HCT116 (cell line): ENCODE measurements at regions not wholly inside any gene's neighbourhood (a gene's known extent, or its start where the extent isn't known, plus 50 kb on each side); places are given as distances from the start of the nearest gene placed in this dataset.

ENCODE experiments used
- ATAC-seq: fragments of 200-7000 bp; cut with Tn5 transposase; 2 replicates; pipeline ENCODE4 v1.9.1; 2020; ENCODE audit warnings: mild to moderate bottlenecking, moderate library complexity
- BruUV-seq: library from RNA; stranded (reverse); fragments of 400-500 nt; replicated peaks from 2 replicates; lab custom pipeline; 2021; lab: Mats Ljungman, UMichigan
- CTCF ChIA-PET: fragments of 300-600 bp; sonication (Branson Sonifier 250); formaldehyde crosslinking; loops from one replicate; lab custom pipeline; 2021; ENCODE audit warnings: antibody characterized with exemption; lab: Charles Lee
- POLR2A ChIA-PET: fragments of 300-600, 350-600 bp; sonication (Branson Sonifier 250); formaldehyde crosslinking; loops from one replicate; lab custom pipeline; 2021; ENCODE audit warnings: antibody characterized with exemption; lab: Charles Lee
- RAD21 ChIA-PET, 2 experiments: fragments of 300-600 bp; sonication (Branson Sonifier 250); formaldehyde crosslinking; loops; one replicate each; lab custom pipeline; 2023; ENCODE audit warnings: low total read pairs in 2 of 2; ENCODE audit not compliant: uncharacterized antibody in 2 of 2, unreplicated experiment in 2 of 2, low non-redundant PET in 1 of 2; lab: Charles Lee
- DNase-seq: peaks from one replicate; pipeline ENCODE4 v3.0.0-alpha.2; 2010; ENCODE audit warnings: low read depth, low spot score
- H2AFZ ChIP-seq: fragments of 200-600 bp; shearing (Covaris generic), sonication (generic); 2 replicates; pipeline ENCODE4 v1.6.1; 2017; ENCODE audit warnings: low read depth, mixed run types, mixed read lengths, antibody characterized with exemption, low read length; ENCODE audit not compliant: poor library complexity, severe bottlenecking
- H3K27ac ChIP-seq: 2 replicates; pipeline ENCODE4 v1.5.1; 2012; ENCODE audit warnings: low read depth, low read length
- H3K27me3 ChIP-seq: fragments of 200-600 bp; sonication (generic); 2 replicates; pipeline ENCODE4 v1.6.1; 2016; ENCODE audit warnings: mixed run types, low read length, mixed read lengths; ENCODE audit not compliant: insufficient read depth
- H3K36me3 ChIP-seq, 2 experiments: fragments of 200-500 bp in 1 of 2; fragments of 200-600 bp in 1 of 2; sonication (Bioruptor generic) in 1 of 2; sonication (generic) in 1 of 2; 2 replicates each; pipeline versions ENCODE4 v1.5.1 to v1.6.1; 2014 to 2016; ENCODE audit warnings: low read length in 2 of 2, inconsistent platforms in 1 of 2, mixed read lengths in 1 of 2, mixed run types in 1 of 2; ENCODE audit not compliant: insufficient read depth in 2 of 2, control insufficient read depth in 1 of 2
- H3K4me1 ChIP-seq, 2 experiments: fragments of 200-600 bp in 1 of 2; sonication (generic) in 1 of 2; 2 replicates each; pipeline versions ENCODE4 v1.5.1 to v1.6.1; 2012 to 2017; ENCODE audit warnings: low read length in 2 of 2, inconsistent platforms in 1 of 2, mild to moderate bottlenecking in 1 of 2, mixed read lengths in 1 of 2, mixed run types in 1 of 2, moderate library complexity in 1 of 2; ENCODE audit not compliant: insufficient read depth in 2 of 2, control insufficient read depth in 1 of 2
- H3K4me2 ChIP-seq: fragments of 200-600 bp; sonication (generic); 2 replicates; pipeline ENCODE4 v1.6.1; 2017; ENCODE audit warnings: mixed run types, low read length, mixed read lengths
- H3K4me3 ChIP-seq, 2 experiments: fragments of 200-600 bp in 1 of 2; sonication (generic) in 1 of 2; replicated peaks in 1 of 2; 2 replicates each; pipeline ENCODE4 v1.5.1; 2011 to 2016; ENCODE audit warnings: low read length in 2 of 2, control low read depth in 1 of 2, low read depth in 1 of 2, mild to moderate bottlenecking in 1 of 2, mixed read lengths in 1 of 2, mixed run types in 1 of 2
- H3K79me2 ChIP-seq: fragments of 200-600 bp; sonication (generic); 2 replicates; pipeline ENCODE4 v1.6.1; 2017; ENCODE audit warnings: mild to moderate bottlenecking, mixed run types, low read length, moderate library complexity, mixed read lengths; ENCODE audit not compliant: insufficient read depth
- H3K9ac ChIP-seq: fragments of 200-600 bp; sonication (generic); 2 replicates; pipeline ENCODE4 v1.6.1; 2016; ENCODE audit warnings: low read length, mixed read lengths
- H3K9me2 ChIP-seq: fragments of 200-600 bp; sonication (generic), shearing (Covaris generic); 2 replicates; pipeline ENCODE4 v1.6.1; 2017; ENCODE audit warnings: mixed run types, mild to moderate bottlenecking, moderate library complexity; ENCODE audit not compliant: insufficient read depth
- H3K9me3 ChIP-seq, 2 experiments: fragments of 200-500 bp in 1 of 2; fragments of 200-600 bp in 1 of 2; sonication (Bioruptor generic) in 1 of 2; sonication (generic) in 1 of 2; 2 replicates each; pipeline ENCODE4 v1.6.1; 2014 to 2017; ENCODE audit warnings: low read length in 2 of 2, mixed read lengths in 2 of 2, inconsistent platforms in 1 of 2, low read depth in 1 of 2, mild to moderate bottlenecking in 1 of 2, mixed run types in 1 of 2, moderate library complexity in 1 of 2; ENCODE audit not compliant: control insufficient read depth in 1 of 2, insufficient read depth in 1 of 2
- H4K20me1 ChIP-seq: fragments of 200-600 bp; sonication (generic), shearing (Covaris generic); 2 replicates; pipeline ENCODE4 v1.6.1; 2017; ENCODE audit warnings: mixed run types, mild to moderate bottlenecking, moderate library complexity; ENCODE audit not compliant: insufficient read depth
- CBX3 ChIP-seq: IDR thresholded peaks from 2 replicates; pipeline ENCODE4 v1.6.1; 2012; ENCODE audit warnings: low read depth
- CEBPB ChIP-seq: IDR thresholded peaks from 2 replicates; pipeline ENCODE4 v1.6.1; 2012; ENCODE audit warnings: low read depth
- CTCF ChIP-seq, 3 experiments: fragments of 200-600 bp in 1 of 3; sonication (generic) in 1 of 3; IDR thresholded peaks in 2 of 3; conservative IDR thresholded peaks in 1 of 3; 2 replicates each; pipeline ENCODE4 v1.5.1; 2012 to 2017; ENCODE audit warnings: low read depth in 2 of 3, low read length in 2 of 3, antibody characterized with exemption in 1 of 3, borderline replicate concordance in 1 of 3, control low read depth in 1 of 3, mild to moderate bottlenecking in 1 of 3, mixed read lengths in 1 of 3, mixed run types in 1 of 3, moderate library complexity in 1 of 3; ENCODE audit not compliant: insufficient read depth in 1 of 3
- EGR1 ChIP-seq: IDR thresholded peaks from 2 replicates; pipeline ENCODE4 v1.6.1; 2012; ENCODE audit warnings: low read depth
- ELF1 ChIP-seq: IDR thresholded peaks from 2 replicates; pipeline ENCODE4 v1.6.1; 2012; ENCODE audit warnings: low read depth, borderline replicate concordance
- EZH2phosphoT487 ChIP-seq: fragments of 200-600 bp; IDR thresholded peaks from 2 replicates; pipeline ENCODE4 v1.6.1; 2018; ENCODE audit warnings: antibody characterized with exemption, borderline replicate concordance
- FOSL1 ChIP-seq: IDR thresholded peaks from 2 replicates; pipeline ENCODE4 v1.6.1; 2012; ENCODE audit warnings: low read depth
- JUND ChIP-seq: IDR thresholded peaks from 2 replicates; pipeline ENCODE4 v1.6.1; 2012
- MAX ChIP-seq: IDR thresholded peaks from 2 replicates; pipeline ENCODE4 v1.6.1; 2012
- POLR2A ChIP-seq: IDR thresholded peaks from 2 replicates; pipeline ENCODE4 v1.7.0; 2011; ENCODE audit warnings: borderline replicate concordance; ENCODE audit not compliant: insufficient read depth, insufficient read length; ENCODE audit errors: extremely low read depth
- SRF ChIP-seq: IDR thresholded peaks from 2 replicates; pipeline ENCODE4 v1.6.1; 2012; ENCODE audit warnings: low read depth
- TCF7L2 ChIP-seq: IDR thresholded peaks from 2 replicates; pipeline ENCODE4 v1.7.0; 2011; ENCODE audit warnings: borderline replicate concordance, inconsistent platforms; ENCODE audit not compliant: insufficient read depth, insufficient read length; ENCODE audit errors: extremely low read depth
- YY1 ChIP-seq: IDR thresholded peaks from 2 replicates; pipeline ENCODE4 v1.6.1; 2011; ENCODE audit warnings: low read length, low read depth, moderate library complexity, mild to moderate bottlenecking; ENCODE audit not compliant: insufficient replicate concordance; ENCODE audit errors: extremely low read depth
- ZBTB33 ChIP-seq: IDR thresholded peaks from 2 replicates; pipeline ENCODE4 v1.6.1; 2011; ENCODE audit warnings: mild to moderate bottlenecking, low read length, moderate library complexity; ENCODE audit not compliant: insufficient replicate concordance; ENCODE audit errors: extremely low read depth
- ZFX ChIP-seq: fragments of 450-650 bp; IDR thresholded peaks from 2 replicates; pipeline ENCODE4 v1.6.1; 2017
- ZNF274 ChIP-seq: fragments of 200-500 bp; sonication (Bioruptor generic); IDR thresholded peaks from 2 replicates; pipeline ENCODE4 v1.6.1; 2014; ENCODE audit warnings: mild to moderate bottlenecking, low read depth, low read length, inconsistent platforms
- intact Hi-C: fragments of 100-400 bp; cut with micrococcal nuclease; formaldehyde crosslinking; loops from 2 replicates; pipeline ENCODE4 v1.10.0; 2022

- H3K9me2 ChIP-seq, result no peaks in the 10 kb centered on the region
- no peak overlapping the region for H2AFZ ChIP-seq
- H3K36me3 ChIP-seq, result no peaks in the 10 kb centered on the region
- intact Hi-C loops, result no loop called here
- no peak overlapping the region for H3K9ac ChIP-seq
- CTCF ChIA-PET, result no interaction called here
- H3K27me3 ChIP-seq, result no peaks in the 10 kb centered on the region
- no TSS peak for BruUV-seq
- DNase-seq (no peak), ATAC-seq (no peak)
- POLR2A ChIA-PET, result no interaction called here
- TF ChIP-seq CTCF (IDR thresholded peaks at IDR 0.05 in 2 of 3, conservative IDR thresholded peaks at IDR 0.05 in 1 of 3; ENCODE audit: borderline replicate concordance in 1 of 3, insufficient read depth in 1 of 3, low read depth in 2 of 3, low read length in 2 of 3) (no peak), EGR1 (no peak), ZFX (no peak), ELF1 (no peak), YY1 (no peak), CBX3 (no peak), CEBPB (no peak), SRF (no peak), TCF7L2 (no peak), ZBTB33 (no peak), ZNF274 (no peak), JUND (no peak), MAX (no peak), EZH2phosphoT487 (no peak), POLR2A (no peak), FOSL1 (no peak)
- no peaks in the 10 kb centered on the region for H3K79me2 ChIP-seq
- no peak overlapping the region for H3K27ac ChIP-seq
- H3K4me3 ChIP-seq, result no peak overlapping the region
- H3K9me3 ChIP-seq, result no peaks in the 10 kb centered on the region; a peak in 1 of 4 replicates
- no peak overlapping the region for H3K4me2 ChIP-seq
- no peaks in the 10 kb centered on the region for H3K4me1 ChIP-seq
- no peaks in the 10 kb centered on the region for H4K20me1 ChIP-seq
- RAD21 ChIA-PET, result no interaction called here
Observed at GRCh38 chr18:56333146-56333545, 305.2 kb downstream of the TXNL1 start.
